K562 (cell line): ENCODE measurements at regions not wholly inside any gene's neighbourhood (a gene's known extent, or its start where the extent isn't known, plus 50 kb on each side); places are given as distances from the start of the nearest gene placed in this dataset.

Experiments used
- KLF1 ChIP-seq: fragments of 450-650 bp; IDR thresholded peaks from 2 replicates; pipeline ENCODE4 v1.6.1; 2016; ENCODE audit warnings: missing genetic modification characterization, missing compliant biosample characterization
- ZNF695 ChIP-seq: fragments of 450-650 bp; formaldehyde crosslinking; IDR thresholded peaks from 2 replicates; pipeline ENCODE4 v1.4.0; 2020; ENCODE audit warnings: mild to moderate bottlenecking, moderate library complexity
- TF ChIP-seq, protein P1 (sequence below): sonication (generic); formaldehyde crosslinking; IDR thresholded peaks from 2 replicates; pipeline ENCODE4 v1.8.0; 2022; ENCODE audit warnings: missing genetic modification reagents, mild to moderate bottlenecking, moderate library complexity, borderline replicate concordance
- TF ChIP-seq, protein P2 (sequence below): fragments of 250-450 bp; sonication (Bioruptor Pico); IDR thresholded peaks from 2 replicates; pipeline ENCODE4 v1.8.0; 2021; ENCODE audit warnings: moderate library complexity, mild to moderate bottlenecking, inconsistent platforms
- TF ChIP-seq, protein P3 (sequence below): fragments of 450-650 bp; IDR thresholded peaks from 2 replicates; pipeline ENCODE4 v1.6.1; 2017; ENCODE audit warnings: antibody characterized with exemption, mild to moderate bottlenecking

DNA sequence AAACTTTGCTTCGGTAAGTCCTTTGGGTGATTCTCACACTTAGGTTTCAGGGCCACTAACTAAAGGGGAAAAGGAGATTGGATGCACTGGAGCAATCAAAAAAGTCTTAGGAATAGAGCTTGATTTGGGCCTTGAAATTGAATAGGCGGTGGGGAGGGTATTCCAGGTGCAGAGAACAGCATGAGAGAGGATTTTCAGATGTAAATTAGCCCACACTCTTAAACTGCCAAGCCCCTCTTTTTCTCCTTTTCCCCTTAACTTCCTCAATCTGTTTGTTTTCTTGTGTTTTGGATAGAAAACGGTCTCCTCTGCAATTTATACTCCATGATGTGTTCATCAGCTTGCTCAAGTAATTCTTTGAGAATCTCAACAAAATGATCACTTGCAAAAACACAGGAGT lies 62.1 kb upstream of the RIPOR2 start (continued):
- TF ChIP-seq, protein P1, sequence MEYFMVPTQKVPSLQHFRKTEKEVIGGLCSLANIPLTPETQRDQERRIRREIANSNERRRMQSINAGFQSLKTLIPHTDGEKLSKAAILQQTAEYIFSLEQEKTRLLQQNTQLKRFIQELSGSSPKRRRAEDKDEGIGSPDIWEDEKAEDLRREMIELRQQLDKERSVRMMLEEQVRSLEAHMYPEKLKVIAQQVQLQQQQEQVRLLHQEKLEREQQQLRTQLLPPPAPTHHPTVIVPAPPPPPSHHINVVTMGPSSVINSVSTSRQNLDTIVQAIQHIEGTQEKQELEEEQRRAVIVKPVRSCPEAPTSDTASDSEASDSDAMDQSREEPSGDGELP (CRISPR knock-in tag) = no peak
- TF ChIP-seq, protein P2, sequence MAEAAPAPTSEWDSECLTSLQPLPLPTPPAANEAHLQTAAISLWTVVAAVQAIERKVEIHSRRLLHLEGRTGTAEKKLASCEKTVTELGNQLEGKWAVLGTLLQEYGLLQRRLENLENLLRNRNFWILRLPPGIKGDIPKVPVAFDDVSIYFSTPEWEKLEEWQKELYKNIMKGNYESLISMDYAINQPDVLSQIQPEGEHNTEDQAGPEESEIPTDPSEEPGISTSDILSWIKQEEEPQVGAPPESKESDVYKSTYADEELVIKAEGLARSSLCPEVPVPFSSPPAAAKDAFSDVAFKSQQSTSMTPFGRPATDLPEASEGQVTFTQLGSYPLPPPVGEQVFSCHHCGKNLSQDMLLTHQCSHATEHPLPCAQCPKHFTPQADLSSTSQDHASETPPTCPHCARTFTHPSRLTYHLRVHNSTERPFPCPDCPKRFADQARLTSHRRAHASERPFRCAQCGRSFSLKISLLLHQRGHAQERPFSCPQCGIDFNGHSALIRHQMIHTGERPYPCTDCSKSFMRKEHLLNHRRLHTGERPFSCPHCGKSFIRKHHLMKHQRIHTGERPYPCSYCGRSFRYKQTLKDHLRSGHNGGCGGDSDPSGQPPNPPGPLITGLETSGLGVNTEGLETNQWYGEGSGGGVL = no peak
- no peak for TF ChIP-seq KLF1 (tag)
- TF ChIP-seq, protein P3, sequence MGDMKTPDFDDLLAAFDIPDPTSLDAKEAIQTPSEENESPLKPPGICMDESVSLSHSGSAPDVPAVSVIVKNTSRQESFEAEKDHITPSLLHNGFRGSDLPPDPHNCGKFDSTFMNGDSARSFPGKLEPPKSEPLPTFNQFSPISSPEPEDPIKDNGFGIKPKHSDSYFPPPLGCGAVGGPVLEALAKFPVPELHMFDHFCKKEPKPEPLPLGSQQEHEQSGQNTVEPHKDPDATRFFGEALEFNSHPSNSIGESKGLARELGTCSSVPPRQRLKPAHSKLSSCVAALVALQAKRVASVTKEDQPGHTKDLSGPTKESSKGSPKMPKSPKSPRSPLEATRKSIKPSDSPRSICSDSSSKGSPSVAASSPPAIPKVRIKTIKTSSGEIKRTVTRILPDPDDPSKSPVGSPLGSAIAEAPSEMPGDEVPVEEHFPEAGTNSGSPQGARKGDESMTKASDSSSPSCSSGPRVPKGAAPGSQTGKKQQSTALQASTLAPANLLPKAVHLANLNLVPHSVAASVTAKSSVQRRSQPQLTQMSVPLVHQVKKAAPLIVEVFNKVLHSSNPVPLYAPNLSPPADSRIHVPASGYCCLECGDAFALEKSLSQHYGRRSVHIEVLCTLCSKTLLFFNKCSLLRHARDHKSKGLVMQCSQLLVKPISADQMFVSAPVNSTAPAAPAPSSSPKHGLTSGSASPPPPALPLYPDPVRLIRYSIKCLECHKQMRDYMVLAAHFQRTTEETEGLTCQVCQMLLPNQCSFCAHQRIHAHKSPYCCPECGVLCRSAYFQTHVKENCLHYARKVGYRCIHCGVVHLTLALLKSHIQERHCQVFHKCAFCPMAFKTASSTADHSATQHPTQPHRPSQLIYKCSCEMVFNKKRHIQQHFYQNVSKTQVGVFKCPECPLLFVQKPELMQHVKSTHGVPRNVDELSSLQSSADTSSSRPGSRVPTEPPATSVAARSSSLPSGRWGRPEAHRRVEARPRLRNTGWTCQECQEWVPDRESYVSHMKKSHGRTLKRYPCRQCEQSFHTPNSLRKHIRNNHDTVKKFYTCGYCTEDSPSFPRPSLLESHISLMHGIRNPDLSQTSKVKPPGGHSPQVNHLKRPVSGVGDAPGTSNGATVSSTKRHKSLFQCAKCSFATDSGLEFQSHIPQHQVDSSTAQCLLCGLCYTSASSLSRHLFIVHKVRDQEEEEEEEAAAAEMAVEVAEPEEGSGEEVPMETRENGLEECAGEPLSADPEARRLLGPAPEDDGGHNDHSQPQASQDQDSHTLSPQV = no peak
- TF ChIP-seq ZNF695 (CRISPR knock-in tag) = no peak
